Effector memory CD8-positive, alpha-beta T cell (primary cell): ENCODE measurements at regions not wholly inside any gene's neighbourhood (a gene's known extent, or its start where the extent isn't known, plus 50 kb on each side); places are given as distances from the start of the nearest gene placed in this dataset.
"Not testable (repeated sequence)": the region's sequence is repeated elsewhere in the genome, so short reads cannot be mapped to it uniquely, and the experiment has no call there.

Experiments
- ATAC-seq: fragments of 150-1000 bp; cut with Tn5 transposase; replicated peaks from 2 replicates; pipeline ENCODE4 v1.10.0; 2021; ENCODE audit warnings: mild to moderate bottlenecking, moderate library complexity
- DNase-seq, 3 experiments: peaks; one replicate each; pipeline ENCODE4 v3.0.0; 2021
- H3K27ac Mint-ChIP-seq, 2 donors: one replicate each; pipeline ENCODE4 v1.8.0; 2022; ENCODE audit warnings: mild to moderate bottlenecking in 2 of 2, mixed read lengths in 2 of 2, moderate library complexity in 2 of 2
- H3K27me3 Mint-ChIP-seq, 2 donors: one replicate each; pipeline ENCODE4 v1.8.0; 2022; ENCODE audit warnings: mixed read lengths in 2 of 2
- H3K36me3 Mint-ChIP-seq: one replicate; pipeline ENCODE4 v1.8.0; 2022; ENCODE audit warnings: mild to moderate bottlenecking, moderate library complexity, mixed read lengths; ENCODE audit not compliant: insufficient read depth
- H3K4me1 Mint-ChIP-seq, 2 donors: one replicate each; pipeline ENCODE4 v1.8.0; 2022; ENCODE audit warnings: low read depth in 2 of 2, mixed read lengths in 2 of 2
- H3K4me3 Mint-ChIP-seq, 2 donors: one replicate each; pipeline ENCODE4 v1.8.0; 2022; ENCODE audit warnings: mild to moderate bottlenecking in 2 of 2, mixed read lengths in 2 of 2, moderate library complexity in 2 of 2
- H3K9me3 Mint-ChIP-seq, 2 donors: one replicate each; pipeline ENCODE4 v1.8.0; 2022; ENCODE audit warnings: mixed read lengths in 2 of 2

DNA sequence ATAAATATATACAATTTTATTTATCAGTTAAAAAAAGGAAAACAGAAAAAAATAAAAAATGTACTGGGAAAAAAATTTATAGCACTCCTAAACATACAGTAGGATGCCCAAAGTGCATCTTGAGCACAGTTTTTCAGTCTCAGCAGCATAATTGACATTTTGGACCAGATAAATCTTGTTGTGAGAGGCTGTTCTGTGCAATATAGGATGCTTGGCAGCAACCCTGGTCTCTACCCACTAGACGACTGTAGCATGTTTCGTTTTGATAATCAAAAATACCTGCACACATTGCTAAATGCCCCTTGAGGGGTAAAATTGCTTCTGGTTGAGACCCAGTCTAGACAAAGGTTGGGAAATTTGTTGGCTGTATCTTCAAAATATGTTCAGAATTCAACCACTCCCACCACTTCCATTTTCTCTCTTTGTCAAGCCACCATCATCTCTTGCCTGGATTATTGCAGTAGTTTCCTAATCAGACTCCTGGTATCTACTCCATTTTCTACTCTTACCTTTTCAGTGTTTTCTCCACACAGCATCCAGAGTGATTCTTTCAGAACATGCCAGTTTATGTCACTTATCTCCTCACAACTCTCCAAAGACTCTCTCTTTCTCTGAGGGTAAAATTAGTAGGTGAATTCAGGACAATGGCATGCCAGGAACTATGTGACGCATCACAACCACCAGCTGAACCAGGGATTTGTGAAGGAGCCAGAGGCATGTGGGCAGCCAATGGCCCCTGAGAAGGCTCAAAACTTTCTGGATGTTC lies 91.4 kb downstream of the GPR85 start:
- no peak for DNase-seq
- no peaks in the 10 kb centered on the region for H3K4me1 Mint-ChIP-seq

GRCh38 chr7:112994656-112995055 lies 92.0 kb downstream of the GPR85 start:
- DNase-seq, result no peak

More for the DNA sequence above, 91.4 kb downstream of the GPR85 start:
- Mint-ChIP-seq H3K27ac (no peak overlapping the region), H3K27me3 (peaks cover 11 to 14% of the 10 kb centered on the region in 2 donors), H3K4me3 (no peak overlapping the region), H3K36me3 (no peaks in the 10 kb centered on the region), H3K9me3 (no peaks in the 10 kb centered on the region)
- ATAC-seq, result no peak

DNA sequence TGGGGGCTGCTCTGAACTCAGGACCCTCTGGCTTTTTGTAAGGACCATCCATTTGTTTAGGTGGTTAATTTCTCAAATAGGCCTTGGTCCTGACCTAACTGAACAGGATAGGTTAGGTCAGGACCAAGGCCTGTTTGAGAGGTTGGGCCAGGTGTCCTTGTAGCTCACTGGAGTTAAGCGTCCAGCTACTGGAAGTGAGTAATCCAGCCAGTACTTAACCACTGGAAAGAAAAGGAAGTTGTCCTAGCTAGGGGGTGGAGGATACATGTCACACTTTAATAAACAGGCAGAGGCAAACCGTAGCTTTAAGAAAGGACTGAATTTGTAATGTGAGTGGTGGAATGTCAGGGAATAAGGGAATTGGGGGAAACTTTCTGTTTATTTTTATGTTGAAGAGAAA lies 96.0 kb downstream of the GPR85 start:
- Mint-ChIP-seq H3K9me3 (no peaks in the 10 kb centered on the region), H3K27me3 (peaks cover 21 to 38% of the 10 kb centered on the region in 2 donors), H3K27ac (no peak overlapping the region), H3K4me3 (no peak overlapping the region), H3K4me1 (no peaks in the 10 kb centered on the region), H3K36me3 (no peaks in the 10 kb centered on the region)
- DNase-seq (no peak), ATAC-seq (no peak)

More at GRCh38 chr7:112994656-112995055, 92.0 kb downstream of the GPR85 start:
- no peak for ATAC-seq
- Mint-ChIP-seq H3K9me3 (no peaks in the 10 kb centered on the region), H3K27me3 (peaks cover 11 to 14% of the 10 kb centered on the region in 2 donors), H3K4me3 (no peak overlapping the region), H3K36me3 (no peaks in the 10 kb centered on the region), H3K27ac (no peak overlapping the region), H3K4me1 (no peaks in the 10 kb centered on the region)

DNA sequence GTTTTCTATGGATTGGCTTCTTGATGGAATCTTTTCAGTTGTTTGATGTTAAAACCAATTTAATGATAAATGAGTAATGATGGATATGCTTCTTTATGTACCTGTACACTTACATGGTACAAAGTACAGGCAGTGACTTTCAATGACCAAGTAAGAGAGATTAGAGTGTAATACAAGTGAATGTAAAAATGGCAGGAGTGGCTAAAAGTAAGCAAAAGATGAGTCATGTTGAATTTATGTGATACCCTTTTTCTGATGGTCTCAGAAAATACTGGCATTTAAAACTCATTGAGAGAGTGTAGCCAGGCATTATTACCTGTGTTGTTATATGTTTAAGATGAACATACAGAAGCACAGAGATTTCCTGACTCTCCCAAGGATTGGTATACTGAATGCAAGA lies 97.1 kb downstream of the GPR85 start:
- Mint-ChIP-seq H3K9me3 (no peaks in the 10 kb centered on the region), H3K4me1 (no peaks in the 10 kb centered on the region), H3K27me3 (peaks cover 21 to 38% of the 10 kb centered on the region in 2 donors), H3K27ac (no peak overlapping the region), H3K4me3 (no peak overlapping the region), H3K36me3 (no peaks in the 10 kb centered on the region)
- DNase-seq (no peak), ATAC-seq (no peak)

GRCh38 chr7:112987171-112987570 lies 99.5 kb downstream of the GPR85 start:
- H3K4me3 Mint-ChIP-seq, result no peak overlapping the region

GRCh38 chr7:112986256-112987031 lies 100.2 kb downstream of the GPR85 start:
- Mint-ChIP-seq H3K36me3 (no peaks in the 10 kb centered on the region), H3K9me3 (no peaks in the 10 kb centered on the region), H3K27me3 (peaks cover 16 to 25% of the 10 kb centered on the region in 2 donors), H3K4me1 (no peaks in the 10 kb centered on the region), H3K4me3 (no peak overlapping the region), H3K27ac (no peak overlapping the region)
- no peak for DNase-seq
- no peak for ATAC-seq

More at GRCh38 chr7:112987171-112987570, 99.5 kb downstream of the GPR85 start:
- ATAC-seq (no peak), DNase-seq (no peak)
- Mint-ChIP-seq H3K27me3 (peaks cover 16 to 24% of the 10 kb centered on the region in 2 donors), H3K36me3 (no peaks in the 10 kb centered on the region), H3K4me1 (no peaks in the 10 kb centered on the region), H3K27ac (no peak overlapping the region), H3K9me3 (no peaks in the 10 kb centered on the region)

DNA sequence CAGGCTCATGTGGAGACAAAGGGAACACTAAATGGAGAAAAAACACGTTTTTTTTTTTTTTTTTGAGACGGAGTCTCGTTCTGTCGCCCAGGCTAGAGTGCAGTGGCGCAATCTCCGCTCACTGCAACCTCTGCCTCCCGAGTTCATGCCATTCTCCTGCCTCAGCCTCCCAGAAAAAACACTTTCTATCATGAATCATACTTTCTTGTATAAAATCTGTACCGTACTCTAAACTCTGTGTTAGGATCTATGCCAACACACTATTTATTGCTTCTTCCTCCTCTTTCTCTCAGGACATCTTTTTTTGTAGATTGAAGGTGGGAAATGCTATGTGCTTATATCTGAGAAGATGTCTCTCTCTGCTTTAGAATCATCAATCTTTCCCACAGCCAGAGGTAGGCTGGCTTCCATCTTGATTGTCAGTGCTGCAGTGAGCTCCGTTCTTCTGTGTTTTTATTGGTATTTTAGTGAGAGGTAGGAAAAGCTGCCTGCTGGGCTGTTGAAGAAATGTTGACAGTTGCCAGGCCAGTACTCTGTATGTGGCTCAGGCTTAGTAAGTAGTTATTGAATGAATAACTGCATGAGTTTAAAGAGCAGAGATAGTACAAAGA lies 101.1 kb downstream of the GPR85 start:
- no peak overlapping the region for H3K4me3 Mint-ChIP-seq
- DNase-seq, result no peak
- no peaks in the 10 kb centered on the region for H3K4me1 Mint-ChIP-seq
- no peaks in the 10 kb centered on the region for H3K36me3 Mint-ChIP-seq
- H3K27me3 Mint-ChIP-seq, result peaks cover 13 to 29% of the 10 kb centered on the region in 2 donors
- H3K27ac Mint-ChIP-seq, result no peak overlapping the region
- no peaks in the 10 kb centered on the region for H3K9me3 Mint-ChIP-seq
- no peak for ATAC-seq

DNA sequence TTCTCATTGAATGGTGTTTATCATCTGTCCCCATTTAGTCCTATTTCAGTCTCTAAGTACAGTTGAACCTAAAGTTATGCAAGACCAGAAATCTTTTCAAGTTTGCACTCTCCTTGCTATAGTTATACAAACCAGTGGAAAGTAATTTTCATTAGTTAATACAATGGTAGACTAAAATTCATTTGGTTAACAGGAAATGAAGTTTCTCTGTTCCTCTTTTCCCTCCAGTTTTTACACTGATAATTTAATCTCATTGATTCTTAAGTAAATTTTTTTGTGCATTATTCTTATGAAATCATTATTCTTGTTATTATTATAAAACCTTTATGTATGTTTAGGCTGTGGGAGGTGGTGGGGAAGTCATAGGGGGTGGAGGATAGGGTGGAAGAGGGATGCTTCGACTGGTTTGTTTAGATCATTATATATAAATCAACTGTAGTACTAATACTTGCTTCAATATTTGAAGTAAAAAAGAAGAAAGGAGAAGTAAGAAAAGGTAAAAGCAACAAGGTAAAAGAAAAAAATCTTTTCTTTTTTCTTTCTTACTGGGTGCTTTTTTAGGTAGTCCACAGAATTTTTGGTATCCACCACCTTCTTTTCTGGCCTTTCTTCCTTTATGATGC lies 104.1 kb downstream of the GPR85 start:
- no peaks in the 10 kb centered on the region for H3K9me3 Mint-ChIP-seq
- peaks cover 0 to 14% of the 10 kb centered on the region in 2 donors for H3K27me3 Mint-ChIP-seq
- H3K4me1 Mint-ChIP-seq, result no peaks in the 10 kb centered on the region
- no peak for DNase-seq
- ATAC-seq, result no peak
- H3K36me3 Mint-ChIP-seq, result no peaks in the 10 kb centered on the region
- H3K4me3 Mint-ChIP-seq, result no peak overlapping the region
- H3K27ac Mint-ChIP-seq, result no peak overlapping the region

GRCh38 chr7:112981966-112982365 lies 104.7 kb downstream of the GPR85 start:
- H3K27me3 Mint-ChIP-seq, result peaks cover 0 to 8% of the 10 kb centered on the region in 2 donors
- no peaks in the 10 kb centered on the region for H3K36me3 Mint-ChIP-seq
- H3K9me3 Mint-ChIP-seq, result no peaks in the 10 kb centered on the region
- no peak for ATAC-seq
- H3K4me1 Mint-ChIP-seq, result no peaks in the 10 kb centered on the region
- no peak overlapping the region for H3K4me3 Mint-ChIP-seq
- no peak for DNase-seq
- H3K27ac Mint-ChIP-seq, result no peak overlapping the region

GRCh38 chr7:112979055-112979454 lies 107.6 kb downstream of the GPR85 start:
- not testable (repeated sequence) for H3K4me3 Mint-ChIP-seq, ATAC-seq, H3K9me3 Mint-ChIP-seq, H3K27ac Mint-ChIP-seq, DNase-seq, H3K4me1 Mint-ChIP-seq, H3K27me3 Mint-ChIP-seq, H3K36me3 Mint-ChIP-seq

DNA sequence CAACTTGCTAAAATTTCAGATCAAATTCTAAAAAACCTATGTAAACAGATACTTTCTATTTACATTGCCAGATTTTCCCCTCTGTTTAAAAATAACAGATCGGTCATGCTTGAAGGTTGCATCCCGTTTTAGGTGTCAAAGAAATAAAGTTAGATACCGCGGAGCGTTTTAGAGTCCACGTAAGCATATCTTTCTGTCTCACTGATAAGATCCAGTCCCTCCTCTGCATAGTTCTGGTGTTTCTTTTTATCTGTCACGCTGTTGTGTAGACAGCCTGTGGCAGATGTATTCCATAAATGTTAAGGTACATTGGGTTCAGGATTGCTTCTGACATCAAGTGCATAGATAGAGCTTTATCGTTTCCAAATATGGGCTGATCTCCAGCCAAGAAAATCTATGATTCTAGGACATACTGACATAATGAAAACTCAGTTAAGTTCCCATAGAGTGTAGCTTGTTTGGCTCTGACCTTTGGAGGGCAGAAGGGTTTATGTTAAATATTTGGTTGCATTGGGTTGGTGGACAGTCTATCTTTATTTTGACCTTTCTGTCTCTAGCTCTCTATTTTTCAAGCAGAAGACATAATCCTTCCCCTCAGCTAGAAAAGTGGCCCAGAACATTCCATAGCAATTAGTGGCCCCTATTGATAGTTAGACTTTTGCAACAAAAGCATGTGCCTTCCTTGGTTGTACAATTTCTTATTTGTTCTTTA lies 109.2 kb downstream of the GPR85 start:
- not testable (repeated sequence) for H3K36me3 Mint-ChIP-seq, H3K9me3 Mint-ChIP-seq, H3K27ac Mint-ChIP-seq, H3K4me3 Mint-ChIP-seq, ATAC-seq, DNase-seq, H3K4me1 Mint-ChIP-seq
- H3K27me3 Mint-ChIP-seq, result peaks cover 13% of the 10 kb centered on the region in 2 donors

DNA sequence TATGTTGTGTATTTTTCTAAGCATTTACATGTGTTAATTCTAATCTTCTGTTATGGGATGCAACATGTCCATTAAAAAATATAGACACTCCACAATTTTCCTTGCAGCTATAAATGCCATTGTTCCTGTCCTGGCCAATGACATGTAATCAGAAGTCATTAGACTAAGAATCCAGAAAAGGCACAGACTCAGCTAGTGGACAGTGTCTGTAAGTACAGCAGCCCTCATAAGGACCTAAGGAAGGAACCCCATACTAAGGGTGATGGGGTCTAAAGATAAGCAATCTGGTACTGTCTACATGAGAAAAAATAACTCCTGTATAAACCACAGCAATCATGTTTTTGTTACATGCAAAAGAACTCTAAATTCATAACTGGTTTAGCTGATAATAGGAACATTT lies 115.9 kb downstream of the GPR85 start:
- Mint-ChIP-seq H3K4me3 (no peak overlapping the region), H3K36me3 (no peaks in the 10 kb centered on the region), H3K4me1 (no peaks in the 10 kb centered on the region), H3K27me3 (peaks cover 21 to 24% of the 10 kb centered on the region in 2 donors), H3K27ac (no peak overlapping the region), H3K9me3 (no peaks in the 10 kb centered on the region)
- ATAC-seq (peak; percentile 36), DNase-seq (no peak)

- no peak overlapping the region for H3K4me3 Mint-ChIP-seq
- no peaks in the 10 kb centered on the region for H3K4me1 Mint-ChIP-seq
- ATAC-seq (no peak), DNase-seq (no peak)
- H3K27me3 Mint-ChIP-seq, result peaks cover 22 to 24% of the 10 kb centered on the region in 2 donors
- H3K9me3 Mint-ChIP-seq, result no peaks in the 10 kb centered on the region
- H3K36me3 Mint-ChIP-seq, result no peaks in the 10 kb centered on the region
- no peak overlapping the region for H3K27ac Mint-ChIP-seq
Observed at GRCh38 chr7:112969946-112970345, 116.7 kb downstream of the GPR85 start.
